Stomach (tissue), 4 donors: ENCODE measurements at regions not wholly inside any gene's neighbourhood (a gene's known extent, or its start where the extent isn't known, plus 50 kb on each side); places are given as distances from the start of the nearest gene placed in this dataset.

Experiments
- EP300 ChIP-seq: sonication (generic); formaldehyde crosslinking; IDR thresholded peaks from one replicate; pipeline ENCODE4 v1.6.1; 2017; ENCODE audit warnings: antibody characterized with exemption
- POLR2A ChIP-seq, 4 donors: fragments of 450-650 bp; IDR thresholded peaks; one replicate each; pipeline ENCODE4 v1.6.1; 2016; ENCODE audit warnings: antibody characterized with exemption in 4 of 4, control low read depth in 2 of 4, mild to moderate bottlenecking in 1 of 4, moderate library complexity in 1 of 4
- POLR2AphosphoS5 ChIP-seq, 3 donors: sonication (generic); formaldehyde crosslinking; IDR thresholded peaks; one replicate each; pipeline ENCODE4 v1.6.1; 2016; ENCODE audit warnings: antibody characterized with exemption in 3 of 3

DNA sequence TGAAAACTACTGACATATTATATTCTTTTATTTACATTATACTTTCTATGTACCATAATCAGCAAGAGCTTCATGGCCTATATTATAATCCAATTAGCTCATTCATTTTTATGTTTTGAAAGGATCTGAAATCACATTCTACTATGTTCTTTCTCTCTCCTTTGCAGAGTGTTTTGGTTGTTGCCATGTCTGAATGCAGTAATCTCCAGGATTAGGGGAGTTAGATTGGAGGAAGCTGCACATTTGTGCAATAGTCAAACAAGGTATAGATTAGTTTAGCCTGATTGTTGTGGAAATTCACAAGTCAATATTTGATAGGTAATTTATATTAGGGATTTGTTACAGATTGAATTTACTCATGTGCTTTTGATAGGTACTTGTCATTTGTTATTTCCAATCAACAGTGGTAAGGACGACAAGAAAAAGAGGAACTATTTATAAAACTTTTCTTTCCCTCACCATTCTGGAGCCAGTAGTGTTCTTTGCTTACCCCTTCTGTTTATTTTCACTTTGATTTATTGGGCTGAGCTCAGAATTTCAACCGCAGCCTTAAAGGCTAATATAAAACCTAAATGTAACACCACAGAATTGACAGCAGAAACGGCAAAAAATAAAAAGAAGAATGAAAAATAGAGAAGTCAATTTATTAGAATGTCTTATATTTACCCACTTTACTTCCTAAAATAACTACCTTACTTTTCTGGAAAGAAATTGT, 597.0 kb downstream of the CHSY3 start:
- TF ChIP-seq POLR2AphosphoS5 (IDR thresholded peaks at IDR 0.05) (no peak), EP300 (no peak), POLR2A (IDR thresholded peaks at IDR 0.05) (no peak)
